Peyer's patch (tissue), 4 donors: ENCODE measurements at regions not wholly inside any gene's neighbourhood (a gene's known extent, or its start where the extent isn't known, plus 50 kb on each side); places are given as distances from the start of the nearest gene placed in this dataset.

ENCODE experiments used
- DNase-seq, 3 donors: peaks; one replicate each; pipeline ENCODE4 v3.0.0-alpha.2; 2017 to 2019
- H3K27ac ChIP-seq, 4 donors: fragments of 200-600 bp; sonication (generic); one replicate each; pipeline ENCODE4 v1.5.1; 2016 to 2019
- H3K27me3 ChIP-seq, 2 donors: fragments of 200-600 bp; sonication (generic); one replicate each; pipeline ENCODE4 v1.5.1; 2019
- H3K36me3 ChIP-seq, 3 donors: fragments of 200-600 bp; sonication (generic); one replicate each; pipeline ENCODE4 v1.5.1; 2016 to 2019
- H3K4me1 ChIP-seq, 4 donors: fragments of 200-600 bp; sonication (generic); one replicate each; pipeline ENCODE4 v1.5.1; 2016 to 2019
- H3K4me3 ChIP-seq, 4 donors: fragments of 200-600 bp; sonication (generic); 1 replicate in 3 of 4; 2 replicates in 1 of 4; pipeline ENCODE4 v1.5.1; 2016 to 2019; ENCODE audit warnings: mild to moderate bottlenecking in 1 of 4
- H3K9me3 ChIP-seq, 4 donors: fragments of 200-600 bp; sonication (generic); one replicate each; pipeline ENCODE4 v1.5.1; 2016 to 2019; ENCODE audit warnings: mild to moderate bottlenecking in 1 of 4
- POLR2A ChIP-seq, 2 donors: fragments of 450-650 bp; IDR thresholded peaks; one replicate each; pipeline ENCODE4 v1.5.1; 2017; ENCODE audit warnings: antibody characterized with exemption in 2 of 2, mild to moderate bottlenecking in 2 of 2, moderate library complexity in 2 of 2
- TF ChIP-seq, protein P1 (sequence below), 6 experiments: fragments of 450-650 bp in 4 of 6; fragments of 200-600 bp in 2 of 6; sonication (generic) in 1 of 6; IDR thresholded peaks; one replicate each; pipeline ENCODE4 v1.5.1; 2017 to 2019; ENCODE audit warnings: antibody characterized with exemption in 6 of 6, mild to moderate bottlenecking in 3 of 6, moderate library complexity in 1 of 6

DNA sequence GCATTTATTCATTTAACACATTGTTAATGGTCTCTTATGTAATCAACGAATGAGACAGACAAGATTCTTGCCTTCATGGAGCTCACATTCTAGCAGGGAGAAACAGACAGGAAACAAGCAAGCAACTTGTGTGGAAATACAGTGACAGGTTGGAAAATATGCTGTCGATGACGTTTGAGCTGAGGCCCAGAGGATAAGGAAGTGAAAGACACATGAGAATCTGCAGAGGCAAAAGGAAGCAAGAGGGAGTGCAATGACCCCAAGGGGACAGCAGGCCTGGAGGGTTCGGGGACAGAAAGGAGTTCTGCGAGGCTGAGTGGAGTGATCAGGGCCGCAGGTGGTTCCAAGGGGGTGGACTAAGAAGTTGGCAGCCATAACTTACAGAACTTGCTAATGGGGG is 60.6 kb upstream of the AKT3 start:
- TF ChIP-seq, protein P1, sequence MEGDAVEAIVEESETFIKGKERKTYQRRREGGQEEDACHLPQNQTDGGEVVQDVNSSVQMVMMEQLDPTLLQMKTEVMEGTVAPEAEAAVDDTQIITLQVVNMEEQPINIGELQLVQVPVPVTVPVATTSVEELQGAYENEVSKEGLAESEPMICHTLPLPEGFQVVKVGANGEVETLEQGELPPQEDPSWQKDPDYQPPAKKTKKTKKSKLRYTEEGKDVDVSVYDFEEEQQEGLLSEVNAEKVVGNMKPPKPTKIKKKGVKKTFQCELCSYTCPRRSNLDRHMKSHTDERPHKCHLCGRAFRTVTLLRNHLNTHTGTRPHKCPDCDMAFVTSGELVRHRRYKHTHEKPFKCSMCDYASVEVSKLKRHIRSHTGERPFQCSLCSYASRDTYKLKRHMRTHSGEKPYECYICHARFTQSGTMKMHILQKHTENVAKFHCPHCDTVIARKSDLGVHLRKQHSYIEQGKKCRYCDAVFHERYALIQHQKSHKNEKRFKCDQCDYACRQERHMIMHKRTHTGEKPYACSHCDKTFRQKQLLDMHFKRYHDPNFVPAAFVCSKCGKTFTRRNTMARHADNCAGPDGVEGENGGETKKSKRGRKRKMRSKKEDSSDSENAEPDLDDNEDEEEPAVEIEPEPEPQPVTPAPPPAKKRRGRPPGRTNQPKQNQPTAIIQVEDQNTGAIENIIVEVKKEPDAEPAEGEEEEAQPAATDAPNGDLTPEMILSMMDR (IDR thresholded peaks at IDR 0.05): no peak
- TF ChIP-seq POLR2A (IDR thresholded peaks at IDR 0.05): no peak
- H3K9me3 ChIP-seq: no peaks in the 10 kb centered on the region
- H3K27ac ChIP-seq: no peak overlapping the region
- H3K4me1 ChIP-seq: no peaks in the 10 kb centered on the region
- H3K36me3 ChIP-seq: no peaks in the 10 kb centered on the region
- H3K27me3 ChIP-seq: no peaks in the 10 kb centered on the region
- no peak overlapping the region for H3K4me3 ChIP-seq
- DNase-seq: no peak

DNA sequence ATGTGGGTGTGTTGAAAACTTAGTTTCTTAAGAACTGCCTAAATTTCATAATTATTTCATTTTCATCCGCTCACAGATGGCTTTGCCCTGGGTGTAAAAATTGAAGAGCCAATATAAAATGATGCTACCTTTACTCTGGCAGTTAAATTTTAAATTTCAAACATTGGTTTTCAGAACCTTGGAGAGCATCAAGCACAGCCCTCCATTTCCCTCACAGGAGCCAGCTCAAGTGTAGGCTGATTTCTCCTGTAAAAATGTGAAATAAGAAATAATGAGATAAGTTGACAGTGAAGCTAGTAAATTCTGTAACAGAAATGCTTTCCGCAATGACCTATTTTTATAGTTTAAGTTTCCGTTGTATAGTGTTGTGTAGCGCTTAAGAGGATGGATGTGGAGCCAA is 53.9 kb upstream of the AKT3 start:
- Histone ChIP-seq H3K9me3 (no peaks in the 10 kb centered on the region), H3K27me3 (no peaks in the 10 kb centered on the region), H3K36me3 (no peaks in the 10 kb centered on the region), H3K4me3 (no peak overlapping the region), H3K4me1 (no peaks in the 10 kb centered on the region), H3K27ac (no peak overlapping the region)
- TF ChIP-seq POLR2A (IDR thresholded peaks at IDR 0.05): no peak
- TF ChIP-seq, protein P1 (IDR thresholded peaks at IDR 0.05): no peak
- no peak for DNase-seq

DNA sequence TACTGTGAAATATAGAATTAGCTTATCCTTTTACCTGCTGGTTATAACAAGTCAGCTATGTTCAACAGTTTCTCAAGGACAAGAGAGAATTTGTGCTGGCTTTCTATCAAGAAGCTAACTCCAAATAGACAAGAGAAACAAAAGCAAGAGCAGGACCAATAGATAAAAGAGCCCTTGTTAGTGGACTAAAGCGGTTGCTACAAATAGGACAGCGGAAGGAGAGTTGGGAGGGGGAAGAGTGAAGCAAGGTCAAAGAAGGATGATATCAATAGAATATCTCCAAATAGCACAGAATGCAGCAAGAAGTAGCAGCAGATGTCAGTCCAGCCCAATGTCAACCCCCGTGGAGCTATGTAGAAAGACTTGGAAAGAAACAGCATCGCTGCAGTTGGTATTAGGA is 53.0 kb upstream of the AKT3 start:
- no peaks in the 10 kb centered on the region for H3K4me1 ChIP-seq
- H3K27me3 ChIP-seq: no peaks in the 10 kb centered on the region
- H3K9me3 ChIP-seq: no peaks in the 10 kb centered on the region
- no peaks in the 10 kb centered on the region for H3K36me3 ChIP-seq
- H3K4me3 ChIP-seq: no peak overlapping the region
- no peak for DNase-seq
- no peak for TF ChIP-seq POLR2A (IDR thresholded peaks at IDR 0.05)
- TF ChIP-seq, protein P1 (IDR thresholded peaks at IDR 0.05): no peak
- H3K27ac ChIP-seq: no peak overlapping the region

DNA sequence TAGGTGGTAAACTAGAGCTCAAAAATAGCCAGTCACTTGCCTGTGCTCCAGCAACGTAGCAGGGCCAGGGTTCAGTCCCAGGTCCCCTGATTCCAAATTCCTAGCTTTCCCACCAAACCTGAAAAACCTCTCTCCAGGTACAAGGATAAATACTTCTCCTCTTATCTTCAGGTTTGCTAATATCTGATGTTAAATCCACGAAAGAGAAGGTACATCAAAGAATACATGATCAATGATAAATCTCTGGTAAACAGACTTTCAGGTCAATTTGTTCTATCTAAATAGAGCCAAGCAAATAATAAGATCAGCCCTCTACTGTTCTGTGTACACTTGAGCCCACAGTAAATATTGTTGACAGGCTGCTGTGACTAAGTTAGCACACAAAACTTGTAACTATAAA is 52.1 kb upstream of the AKT3 start:
- H3K4me1 ChIP-seq: no peaks in the 10 kb centered on the region
- no peak overlapping the region for H3K27ac ChIP-seq
- H3K27me3 ChIP-seq: no peaks in the 10 kb centered on the region
- no peaks in the 10 kb centered on the region for H3K36me3 ChIP-seq
- H3K4me3 ChIP-seq: no peak overlapping the region
- TF ChIP-seq POLR2A (IDR thresholded peaks at IDR 0.05): no peak
- TF ChIP-seq, protein P1 (IDR thresholded peaks at IDR 0.05): no peak
- H3K9me3 ChIP-seq: no peaks in the 10 kb centered on the region
- DNase-seq: no peak
